Fibroblast of the aortic adventitia (primary cell): ENCODE measurements at regions not wholly inside any gene's neighbourhood (a gene's known extent, or its start where the extent isn't known, plus 50 kb on each side); places are given as distances from the start of the nearest gene placed in this dataset.

ENCODE experiments used
- DNase-seq: peaks from one replicate; pipeline ENCODE4 v3.0.0-alpha.2; 2010; ENCODE audit warnings: low read depth
- H3K4me3 ChIP-seq: 2 replicates; pipeline ENCODE4 v1.5.1; 2011; ENCODE audit warnings: low read depth, mild to moderate bottlenecking, control low read depth, low read length, moderate library complexity
- TF ChIP-seq, protein P1 (sequence below): IDR thresholded peaks from 2 replicates; pipeline ENCODE4 v1.5.1; 2011; ENCODE audit warnings: mild to moderate bottlenecking, low read length, control low read depth, inconsistent platforms; ENCODE audit not compliant: insufficient read depth

DNA sequence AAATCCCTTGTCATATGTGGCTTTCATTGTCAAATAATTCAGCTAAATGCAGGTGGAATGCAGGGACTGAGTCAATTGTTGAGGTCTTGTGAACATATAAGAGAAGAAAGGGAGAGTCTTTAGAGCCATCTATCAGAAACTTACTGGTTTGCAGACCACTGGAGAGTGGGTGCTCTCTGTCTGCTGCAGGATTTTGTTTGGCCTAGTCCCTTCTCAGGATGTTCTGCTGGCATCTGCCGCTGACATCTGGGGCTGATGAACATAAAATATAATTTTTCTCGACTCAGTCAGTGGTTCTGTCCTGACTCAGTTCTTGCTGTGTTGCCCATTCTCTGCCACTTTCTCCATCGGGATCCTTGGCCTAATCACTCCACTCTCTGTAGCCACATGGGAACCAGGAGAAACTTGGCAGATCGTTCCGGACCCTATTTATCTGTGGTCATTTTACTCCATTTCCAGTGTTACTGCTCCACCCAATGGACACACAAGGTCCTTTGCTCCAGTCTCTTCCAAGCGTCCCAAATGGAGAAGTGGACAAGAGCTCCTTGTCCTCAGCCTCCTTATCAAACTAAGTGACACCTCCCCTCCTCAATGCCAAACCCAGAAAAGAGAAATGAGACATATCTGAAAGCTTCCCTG, 436.2 kb downstream of the FAT4 start:
- TF ChIP-seq, protein P1, sequence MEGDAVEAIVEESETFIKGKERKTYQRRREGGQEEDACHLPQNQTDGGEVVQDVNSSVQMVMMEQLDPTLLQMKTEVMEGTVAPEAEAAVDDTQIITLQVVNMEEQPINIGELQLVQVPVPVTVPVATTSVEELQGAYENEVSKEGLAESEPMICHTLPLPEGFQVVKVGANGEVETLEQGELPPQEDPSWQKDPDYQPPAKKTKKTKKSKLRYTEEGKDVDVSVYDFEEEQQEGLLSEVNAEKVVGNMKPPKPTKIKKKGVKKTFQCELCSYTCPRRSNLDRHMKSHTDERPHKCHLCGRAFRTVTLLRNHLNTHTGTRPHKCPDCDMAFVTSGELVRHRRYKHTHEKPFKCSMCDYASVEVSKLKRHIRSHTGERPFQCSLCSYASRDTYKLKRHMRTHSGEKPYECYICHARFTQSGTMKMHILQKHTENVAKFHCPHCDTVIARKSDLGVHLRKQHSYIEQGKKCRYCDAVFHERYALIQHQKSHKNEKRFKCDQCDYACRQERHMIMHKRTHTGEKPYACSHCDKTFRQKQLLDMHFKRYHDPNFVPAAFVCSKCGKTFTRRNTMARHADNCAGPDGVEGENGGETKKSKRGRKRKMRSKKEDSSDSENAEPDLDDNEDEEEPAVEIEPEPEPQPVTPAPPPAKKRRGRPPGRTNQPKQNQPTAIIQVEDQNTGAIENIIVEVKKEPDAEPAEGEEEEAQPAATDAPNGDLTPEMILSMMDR = peak; percentile 45
- no peak overlapping the region for H3K4me3 ChIP-seq
- DNase-seq = peak; percentile 76

DNA sequence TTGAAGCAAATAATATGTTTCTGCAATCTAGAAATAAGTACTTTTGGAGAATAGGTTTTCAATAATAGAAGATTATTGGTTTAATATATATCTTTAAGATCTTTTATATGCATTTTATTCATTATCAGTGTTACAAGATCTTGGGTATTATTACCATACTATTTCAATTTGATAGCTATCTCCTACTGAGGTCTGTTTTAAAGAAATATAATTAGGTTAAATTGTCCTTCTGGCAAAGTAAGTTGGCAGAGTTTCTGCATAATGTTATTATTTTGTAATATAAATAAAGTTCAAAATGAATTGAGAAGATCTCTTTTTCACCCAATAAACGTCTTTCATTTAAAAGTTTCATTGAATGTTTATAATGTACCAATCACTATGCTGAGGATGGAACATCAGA, 443.7 kb downstream of the FAT4 start:
- DNase-seq = no peak
- H3K4me3 ChIP-seq = no peak overlapping the region
- TF ChIP-seq, protein P1 = no peak

DNA sequence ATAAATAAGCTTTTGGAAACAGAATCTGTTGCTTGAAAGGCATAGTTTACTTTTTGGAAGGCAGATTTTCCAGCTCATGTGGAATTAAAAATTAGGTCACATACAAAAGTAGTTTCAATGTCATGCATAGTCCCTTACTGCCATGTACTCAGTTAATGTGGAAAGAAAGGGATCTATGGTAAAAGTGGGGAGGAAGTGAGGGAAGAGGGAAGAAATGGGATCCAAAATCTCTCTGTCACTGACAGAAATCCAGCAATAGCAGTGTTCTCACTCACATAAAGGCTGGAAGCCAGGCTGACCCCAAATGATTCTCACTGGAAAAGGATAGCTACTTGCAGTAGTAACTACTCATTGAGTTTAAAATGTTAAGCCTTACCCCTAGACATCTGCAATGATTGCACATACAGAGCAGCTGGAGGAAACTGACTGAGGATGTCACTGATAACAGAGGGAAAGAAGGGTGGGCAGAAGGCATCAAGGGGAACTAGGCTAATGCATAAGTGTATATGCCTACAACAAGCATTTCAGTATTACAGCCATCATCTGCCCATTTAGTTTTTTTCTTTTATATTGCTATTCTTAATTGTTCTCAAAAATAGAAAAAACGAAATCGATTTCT, 445.6 kb downstream of the FAT4 start:
- H3K4me3 ChIP-seq = no peak overlapping the region
- no peak for DNase-seq
- TF ChIP-seq, protein P1 = no peak

DNA sequence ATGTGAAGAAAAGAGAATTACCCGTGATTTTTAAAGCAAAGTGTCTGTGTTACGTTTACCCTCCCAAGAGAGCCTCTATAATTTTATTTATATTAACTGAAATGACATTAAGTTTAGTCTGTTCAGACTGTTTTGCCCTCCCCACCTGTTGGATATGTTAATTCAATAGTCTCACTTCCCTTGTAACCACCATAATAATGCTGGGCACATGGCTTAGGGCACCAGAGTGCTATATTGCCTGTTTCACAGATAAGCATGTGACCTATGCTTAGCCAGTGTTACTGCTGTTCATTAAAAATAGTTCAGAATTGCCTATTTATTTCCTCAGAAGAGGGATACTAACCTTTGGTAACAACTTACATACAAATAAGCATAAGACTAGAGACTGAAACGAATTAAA, 446.2 kb downstream of the FAT4 start:
- DNase-seq = no peak
- TF ChIP-seq, protein P1 = no peak
- H3K4me3 ChIP-seq = no peak overlapping the region

DNA sequence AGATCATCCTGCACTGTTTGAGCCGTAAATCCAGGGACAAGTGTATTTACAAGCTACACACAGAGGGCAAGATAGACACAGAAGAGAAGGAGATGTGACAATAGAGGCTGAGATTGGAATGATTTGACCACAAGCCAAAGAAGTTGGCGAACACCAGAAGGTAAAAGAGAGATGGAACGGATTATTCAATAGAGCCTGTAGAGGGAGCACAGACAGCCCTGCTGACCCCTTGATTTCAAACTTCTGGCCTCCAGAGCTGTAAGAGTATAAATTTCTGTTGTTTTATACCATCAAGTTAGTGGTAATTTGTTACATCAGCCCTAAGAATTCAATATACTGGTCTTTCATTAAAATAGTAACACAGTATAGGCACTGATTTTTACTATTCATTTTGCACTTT, 447.8 kb downstream of the FAT4 start:
- TF ChIP-seq, protein P1 = peak; percentile 2
- H3K4me3 ChIP-seq = no peak overlapping the region
- no peak for DNase-seq

DNA sequence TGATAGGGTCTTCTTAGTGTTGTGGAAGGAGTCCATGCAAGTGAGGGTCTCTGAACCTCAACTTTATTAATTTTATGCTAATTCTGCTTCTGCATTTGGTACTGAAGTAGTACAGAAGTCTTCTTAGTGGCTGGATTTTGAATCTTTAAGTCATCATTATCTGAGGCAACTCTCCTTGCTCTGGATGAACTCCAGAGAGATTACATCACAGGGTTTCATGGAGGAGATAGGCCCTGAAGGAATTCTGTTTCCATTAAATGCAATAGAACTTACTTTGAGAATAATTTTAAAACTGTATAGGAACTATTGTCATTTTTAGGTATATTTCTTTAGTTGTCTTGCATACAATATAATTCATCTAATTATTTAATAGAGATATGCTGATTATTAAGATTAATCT, 451.2 kb downstream of the FAT4 start:
- peak; percentile 44 for DNase-seq
- TF ChIP-seq, protein P1 = no peak
- H3K4me3 ChIP-seq = no peak overlapping the region

DNA sequence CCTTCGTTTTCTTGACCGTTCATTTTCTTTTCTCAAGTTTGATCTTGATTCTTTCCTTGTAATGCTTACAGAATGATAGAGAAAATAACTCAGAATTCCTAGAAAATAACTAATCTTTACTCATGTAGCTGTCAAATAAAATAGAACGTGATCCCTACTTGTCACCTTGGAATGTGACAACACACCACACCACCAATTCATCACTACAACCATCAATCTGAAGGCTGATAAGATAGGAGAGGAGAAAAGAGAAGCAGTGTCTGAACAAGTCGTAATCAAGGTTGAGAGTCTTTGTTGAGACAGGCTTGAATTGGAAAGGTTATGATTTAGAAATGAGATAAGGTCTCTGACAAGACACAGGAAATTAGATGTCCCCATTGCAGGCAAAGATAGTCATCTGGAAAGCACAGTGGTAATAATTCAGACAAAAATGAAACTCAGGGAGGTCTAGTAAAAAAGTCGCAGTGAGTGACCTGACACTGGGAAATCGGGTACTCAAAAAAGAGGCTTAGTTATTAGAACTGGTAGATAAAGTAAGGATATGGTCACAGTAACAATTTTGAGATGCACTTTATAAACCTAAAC, 456.2 kb downstream of the FAT4 start:
- TF ChIP-seq, protein P1 = no peak

More for the DNA sequence above, 456.2 kb downstream of the FAT4 start:
- DNase-seq = no peak
- H3K4me3 ChIP-seq = no peak overlapping the region
